ENCODE measurements at regions not wholly inside any gene's neighbourhood (a gene's known extent, or its start where the extent isn't known, plus 50 kb on each side); places are given as distances from the start of the nearest gene placed in this dataset.
"Not testable (repeated sequence)": the region's sequence is repeated elsewhere in the genome, so short reads cannot be mapped to it uniquely, and the experiment has no call there.

- no peaks in the 10 kb centered on the region for H3F3A ChIP-seq (ENCODE audit: insufficient read depth, low read length)
- no peak overlapping the region for H3K9ac ChIP-seq (ENCODE audit: low read length)
- H3K9me2 ChIP-seq (replicated peaks; ENCODE audit: insufficient read depth, low read length), result no peaks in the 10 kb centered on the region
- H3K4me2 ChIP-seq (ENCODE audit: low read depth, low read length), result no peak overlapping the region
- no peak overlapping the region for H3K27ac ChIP-seq (ENCODE audit: low read length)
- no peaks in the 10 kb centered on the region for H4K20me1 ChIP-seq (ENCODE audit: insufficient read depth, low read length)
- no peak overlapping the region for H3K4me3 ChIP-seq (ENCODE audit: low read length)
- no peak for TF ChIP-seq CTCF (IDR thresholded peaks at IDR 0.05; ENCODE audit: low read length)
- TF ChIP-seq EZH2 (optimal IDR thresholded peaks at IDR 0.05; ENCODE audit: low read depth, low read length), result no peak
- no peak for TF ChIP-seq EZH2phosphoT487 (IDR thresholded peaks at IDR 0.05; ENCODE audit: low read length)
- DNase-seq, result no peak
- H3K27me3 ChIP-seq (replicated peaks; ENCODE audit: insufficient read depth, low read length), result no peaks in the 10 kb centered on the region
- no peaks in the 10 kb centered on the region for H3K79me2 ChIP-seq (ENCODE audit: low read length)
- H2AFZ ChIP-seq (ENCODE audit: low read length), result no peak overlapping the region
- no peaks in the 10 kb centered on the region for H3K36me3 ChIP-seq (replicated peaks; ENCODE audit: insufficient read depth, low read length)
- H3K4me1 ChIP-seq (ENCODE audit: low read length), result no peaks in the 10 kb centered on the region
- H3K9me3 ChIP-seq (replicated peaks; ENCODE audit: insufficient read depth, low read length), result no peaks in the 10 kb centered on the region
These were observed 1221.8 kb downstream of the TYW1 start for GRCh38 chr7:68218461-68218860.

GRCh38 chr7:68222311-68222710, 1225.7 kb downstream of the TYW1 start:
- DNase-seq, result no peak

GRCh38 chr7:68224041-68224741, 1227.6 kb downstream of the TYW1 start:
- Histone ChIP-seq H3K36me3 (replicated peaks; ENCODE audit: insufficient read depth, low read length) (no peaks in the 10 kb centered on the region), H3K79me2 (ENCODE audit: low read length) (no peaks in the 10 kb centered on the region), H3K4me3 (ENCODE audit: low read length) (no peak overlapping the region), H3K4me1 (ENCODE audit: low read length) (no peaks in the 10 kb centered on the region), H2AFZ (ENCODE audit: low read length) (no peak overlapping the region), H3K27me3 (replicated peaks; ENCODE audit: insufficient read depth, low read length) (no peaks in the 10 kb centered on the region), H4K20me1 (ENCODE audit: insufficient read depth, low read length) (no peaks in the 10 kb centered on the region), H3K27ac (ENCODE audit: low read length) (no peak overlapping the region), H3K9ac (ENCODE audit: low read length) (no peak overlapping the region), H3F3A (ENCODE audit: insufficient read depth, low read length) (no peaks in the 10 kb centered on the region), H3K9me2 (replicated peaks; ENCODE audit: insufficient read depth, low read length) (no peaks in the 10 kb centered on the region), H3K4me2 (ENCODE audit: low read depth, low read length) (no peak overlapping the region), H3K9me3 (replicated peaks; ENCODE audit: insufficient read depth, low read length) (no peaks in the 10 kb centered on the region)
- no peak for DNase-seq
- TF ChIP-seq EZH2 (optimal IDR thresholded peaks at IDR 0.05; ENCODE audit: low read depth, low read length), result no peak
- no peak for TF ChIP-seq EZH2phosphoT487 (IDR thresholded peaks at IDR 0.05; ENCODE audit: low read length)
- TF ChIP-seq CTCF (IDR thresholded peaks at IDR 0.05; ENCODE audit: low read length), result no peak

More at GRCh38 chr7:68222311-68222710, 1225.7 kb downstream of the TYW1 start:
- no peak overlapping the region for H3K9ac ChIP-seq (ENCODE audit: low read length)
- no peak overlapping the region for H3K4me3 ChIP-seq (ENCODE audit: low read length)
- H3K9me3 ChIP-seq (replicated peaks; ENCODE audit: insufficient read depth, low read length), result no peaks in the 10 kb centered on the region
- H4K20me1 ChIP-seq (ENCODE audit: insufficient read depth, low read length), result no peaks in the 10 kb centered on the region
- H3K27ac ChIP-seq (ENCODE audit: low read length), result no peak overlapping the region
- no peaks in the 10 kb centered on the region for H3K4me1 ChIP-seq (ENCODE audit: low read length)
- no peaks in the 10 kb centered on the region for H3K9me2 ChIP-seq (replicated peaks; ENCODE audit: insufficient read depth, low read length)
- H3K79me2 ChIP-seq (ENCODE audit: low read length), result no peaks in the 10 kb centered on the region
- no peaks in the 10 kb centered on the region for H3K27me3 ChIP-seq (replicated peaks; ENCODE audit: insufficient read depth, low read length)
- H3F3A ChIP-seq (ENCODE audit: insufficient read depth, low read length), result no peaks in the 10 kb centered on the region
- no peak overlapping the region for H2AFZ ChIP-seq (ENCODE audit: low read length)
- no peak for TF ChIP-seq CTCF (IDR thresholded peaks at IDR 0.05; ENCODE audit: low read length)
- TF ChIP-seq EZH2 (optimal IDR thresholded peaks at IDR 0.05; ENCODE audit: low read depth, low read length), result no peak
- no peak for TF ChIP-seq EZH2phosphoT487 (IDR thresholded peaks at IDR 0.05; ENCODE audit: low read length)
- no peaks in the 10 kb centered on the region for H3K36me3 ChIP-seq (replicated peaks; ENCODE audit: insufficient read depth, low read length)
- no peak overlapping the region for H3K4me2 ChIP-seq (ENCODE audit: low read depth, low read length)

- H3K9me2 ChIP-seq (replicated peaks; ENCODE audit: insufficient read depth, low read length); DNase-seq; H3K27me3 ChIP-seq (replicated peaks; ENCODE audit: insufficient read depth, low read length); H3K9me3 ChIP-seq (replicated peaks; ENCODE audit: insufficient read depth, low read length); H3K27ac ChIP-seq (ENCODE audit: low read length); H3K79me2 ChIP-seq (ENCODE audit: low read length); H3K9ac ChIP-seq (ENCODE audit: low read length); H3K4me1 ChIP-seq (ENCODE audit: low read length); H3K4me3 ChIP-seq (ENCODE audit: low read length); H3F3A ChIP-seq (ENCODE audit: insufficient read depth, low read length); H3K4me2 ChIP-seq (ENCODE audit: low read depth, low read length); H4K20me1 ChIP-seq (ENCODE audit: insufficient read depth, low read length); H3K36me3 ChIP-seq (replicated peaks; ENCODE audit: insufficient read depth, low read length); H2AFZ ChIP-seq (ENCODE audit: low read length): not testable (repeated sequence)
These were observed 1234.4 kb downstream of the TYW1 start for GRCh38 chr7:68231011-68231410.
